ENCODE measurements at regions not wholly inside any gene's neighbourhood (a gene's known extent, or its start where the extent isn't known, plus 50 kb on each side); places are given as distances from the start of the nearest gene placed in this dataset.

DNA sequence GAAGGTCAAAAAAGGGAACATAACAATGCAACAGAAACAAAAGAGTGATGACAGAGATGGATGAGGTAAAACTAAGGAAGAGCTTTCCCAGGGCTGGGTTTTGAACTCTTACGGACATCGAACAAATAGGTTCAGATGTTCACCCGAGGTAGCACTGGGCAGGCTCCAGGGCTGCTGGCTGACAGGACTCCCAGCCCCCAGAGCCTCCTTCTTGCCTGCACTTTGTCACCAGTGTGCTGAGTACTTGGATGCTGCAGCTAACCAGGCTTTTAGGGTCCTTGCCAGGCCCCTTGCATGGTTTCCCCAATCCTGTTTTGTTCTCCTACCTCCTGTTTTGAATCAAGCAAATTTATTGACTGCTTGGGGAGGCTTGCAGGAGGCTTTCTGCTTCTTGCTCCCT lies 322.9 kb downstream of the DYSF start:
- WGBS: 87% methylated on average over 3 of the region's 3 CpGs
- Histone ChIP-seq H3K27me3 (no peaks in the 10 kb centered on the region), H3K36me3 (no peaks in the 10 kb centered on the region), H3K27ac (no peak overlapping the region), H3K4me3 (no peak overlapping the region), H3K9me3 (peaks cover 2% of the 10 kb centered on the region), H3K4me1 (peaks cover 4% of the 10 kb centered on the region)
- TF ChIP-seq, protein P1, sequence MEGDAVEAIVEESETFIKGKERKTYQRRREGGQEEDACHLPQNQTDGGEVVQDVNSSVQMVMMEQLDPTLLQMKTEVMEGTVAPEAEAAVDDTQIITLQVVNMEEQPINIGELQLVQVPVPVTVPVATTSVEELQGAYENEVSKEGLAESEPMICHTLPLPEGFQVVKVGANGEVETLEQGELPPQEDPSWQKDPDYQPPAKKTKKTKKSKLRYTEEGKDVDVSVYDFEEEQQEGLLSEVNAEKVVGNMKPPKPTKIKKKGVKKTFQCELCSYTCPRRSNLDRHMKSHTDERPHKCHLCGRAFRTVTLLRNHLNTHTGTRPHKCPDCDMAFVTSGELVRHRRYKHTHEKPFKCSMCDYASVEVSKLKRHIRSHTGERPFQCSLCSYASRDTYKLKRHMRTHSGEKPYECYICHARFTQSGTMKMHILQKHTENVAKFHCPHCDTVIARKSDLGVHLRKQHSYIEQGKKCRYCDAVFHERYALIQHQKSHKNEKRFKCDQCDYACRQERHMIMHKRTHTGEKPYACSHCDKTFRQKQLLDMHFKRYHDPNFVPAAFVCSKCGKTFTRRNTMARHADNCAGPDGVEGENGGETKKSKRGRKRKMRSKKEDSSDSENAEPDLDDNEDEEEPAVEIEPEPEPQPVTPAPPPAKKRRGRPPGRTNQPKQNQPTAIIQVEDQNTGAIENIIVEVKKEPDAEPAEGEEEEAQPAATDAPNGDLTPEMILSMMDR (IDR thresholded peaks at IDR 0.05): no peak
- no peak for TF ChIP-seq POLR2AphosphoS5 (IDR thresholded peaks at IDR 0.05)
- DNase-seq (ENCODE audit: low spot score in 2 of 2): no peak

DNA sequence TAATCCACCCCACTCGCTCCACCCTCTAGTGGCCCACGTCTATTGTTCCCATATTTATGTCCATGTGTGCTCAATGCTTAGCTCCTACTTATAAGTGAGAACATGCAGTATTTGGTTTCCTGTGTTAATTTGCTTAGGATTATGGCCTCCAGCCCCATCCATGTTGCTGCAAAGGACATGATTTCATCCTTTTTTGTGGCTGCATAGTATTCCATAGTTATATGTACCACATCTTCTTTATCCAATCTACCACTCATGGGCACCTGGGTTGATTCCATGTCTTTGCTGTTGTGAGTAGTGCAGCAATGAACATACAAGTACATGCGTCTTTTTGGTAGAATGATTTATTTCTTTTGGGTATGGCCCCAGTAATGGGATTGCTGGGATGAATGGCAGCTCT lies 319.9 kb downstream of the DYSF start:
- no peaks in the 10 kb centered on the region for H3K36me3 ChIP-seq
- no peaks in the 10 kb centered on the region for H3K4me1 ChIP-seq
- peaks cover 7% of the 10 kb centered on the region for H3K9me3 ChIP-seq
- 86% methylated on average over 3 of the region's 3 CpGs for WGBS
- H3K27me3 ChIP-seq: no peaks in the 10 kb centered on the region
- H3K4me3 ChIP-seq: no peak overlapping the region
- DNase-seq (ENCODE audit: low spot score in 2 of 2): no peak
- no peak overlapping the region for H3K27ac ChIP-seq
- TF ChIP-seq POLR2AphosphoS5 (IDR thresholded peaks at IDR 0.05) (no peak), POLR2A (IDR thresholded peaks at IDR 0.05) (no peak), EP300 (IDR thresholded peaks at IDR 0.05) (no peak)
- TF ChIP-seq, protein P1 (IDR thresholded peaks at IDR 0.05): no peak

- no peak for DNase-seq (ENCODE audit: low spot score in 2 of 2)
- H3K27me3 ChIP-seq: no peaks in the 10 kb centered on the region
- TF ChIP-seq EP300 (IDR thresholded peaks at IDR 0.05): no peak
- TF ChIP-seq, protein P1 (IDR thresholded peaks at IDR 0.05): no peak
- TF ChIP-seq POLR2AphosphoS5 (IDR thresholded peaks at IDR 0.05): no peak
- TF ChIP-seq POLR2A (IDR thresholded peaks at IDR 0.05): no peak
- no peak overlapping the region for H3K4me3 ChIP-seq
- no peak overlapping the region for H3K27ac ChIP-seq
- 89% methylated on average over 4 of the region's 4 CpGs for WGBS
- peaks cover 7% of the 10 kb centered on the region for H3K9me3 ChIP-seq
- no peaks in the 10 kb centered on the region for H3K4me1 ChIP-seq
- H3K36me3 ChIP-seq: no peaks in the 10 kb centered on the region
These were observed 319.3 kb downstream of the DYSF start for GRCh38 chr2:71772510-71773172.

DNA sequence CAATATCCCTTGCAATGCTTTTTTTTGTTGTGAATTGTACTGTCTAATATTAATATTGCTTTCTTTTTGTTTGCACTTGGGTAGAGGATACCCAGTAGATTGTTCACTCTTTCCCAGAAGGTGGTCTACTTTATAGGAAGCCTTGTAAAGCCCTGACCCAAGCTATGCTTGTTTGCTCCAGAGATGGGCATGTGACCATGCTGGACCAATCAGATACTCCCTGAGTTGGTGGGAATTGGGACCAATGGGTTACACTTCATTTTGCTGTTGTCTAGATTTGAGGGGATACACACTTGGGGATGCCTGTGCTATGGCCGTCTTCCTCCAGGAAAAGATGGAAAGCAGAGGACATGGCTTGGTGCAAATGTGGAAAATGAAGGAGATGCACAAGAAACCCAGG lies 314.3 kb downstream of the DYSF start:
- 78% methylated on average over 1 of the region's 1 CpG for WGBS
- H3K27me3 ChIP-seq: no peaks in the 10 kb centered on the region
- no peak overlapping the region for H3K27ac ChIP-seq
- TF ChIP-seq POLR2A (IDR thresholded peaks at IDR 0.05) (no peak), EP300 (IDR thresholded peaks at IDR 0.05) (no peak), POLR2AphosphoS5 (IDR thresholded peaks at IDR 0.05) (no peak)
- TF ChIP-seq, protein P1 (IDR thresholded peaks at IDR 0.05): no peak
- H3K4me1 ChIP-seq: no peaks in the 10 kb centered on the region
- no peaks in the 10 kb centered on the region for H3K36me3 ChIP-seq
- H3K9me3 ChIP-seq: peaks cover 7% of the 10 kb centered on the region
- H3K4me3 ChIP-seq: no peak overlapping the region
- DNase-seq (ENCODE audit: low spot score in 2 of 2): no peak

GRCh38 chr2:71759060-71759459 lies 305.7 kb downstream of the DYSF start:
- no peaks in the 10 kb centered on the region for H3K36me3 ChIP-seq
- no peak overlapping the region for H3K27ac ChIP-seq
- H3K27me3 ChIP-seq: no peaks in the 10 kb centered on the region
- H3K4me3 ChIP-seq: no peak overlapping the region
- no peaks in the 10 kb centered on the region for H3K9me3 ChIP-seq
- TF ChIP-seq EP300 (IDR thresholded peaks at IDR 0.05) (no peak), POLR2A (IDR thresholded peaks at IDR 0.05) (no peak), POLR2AphosphoS5 (IDR thresholded peaks at IDR 0.05) (no peak)
- TF ChIP-seq, protein P1 (IDR thresholded peaks at IDR 0.05): no peak
- H3K4me1 ChIP-seq: no peaks in the 10 kb centered on the region
- no peak for DNase-seq (ENCODE audit: low spot score in 2 of 2)
- 66% methylated on average over 6 of the region's 6 CpGs for WGBS
